ENCODE measurements at regions not wholly inside any gene's neighbourhood (a gene's known extent, or its start where the extent isn't known, plus 50 kb on each side); places are given as distances from the start of the nearest gene placed in this dataset.

- Histone ChIP-seq H3K27ac (ENCODE audit: low read length) (no peak overlapping the region), H3K27me3 (ENCODE audit: control insufficient read depth, insufficient read depth, low read length) (no peaks in the 10 kb centered on the region), H3K9me3 (ENCODE audit: control insufficient read depth, low read depth, low read length) (no peaks in the 10 kb centered on the region), H3K4me1 (ENCODE audit: control insufficient read depth, insufficient read depth, low read length) (no peaks in the 10 kb centered on the region), H3K4me3 (ENCODE audit: low read length) (no peak overlapping the region), H3K36me3 (ENCODE audit: control insufficient read depth, insufficient read depth, low read length) (no peaks in the 10 kb centered on the region)
- no peak for DNase-seq
- no CpG with 5 or more reads among the region's 4 CpGs for WGBS (ENCODE audit: insufficient coverage, low lambda C conversion rate)
Measured at GRCh38 chr1:222275001-222275728, 272.7 kb downstream of the HHIPL2 start.

DNA sequence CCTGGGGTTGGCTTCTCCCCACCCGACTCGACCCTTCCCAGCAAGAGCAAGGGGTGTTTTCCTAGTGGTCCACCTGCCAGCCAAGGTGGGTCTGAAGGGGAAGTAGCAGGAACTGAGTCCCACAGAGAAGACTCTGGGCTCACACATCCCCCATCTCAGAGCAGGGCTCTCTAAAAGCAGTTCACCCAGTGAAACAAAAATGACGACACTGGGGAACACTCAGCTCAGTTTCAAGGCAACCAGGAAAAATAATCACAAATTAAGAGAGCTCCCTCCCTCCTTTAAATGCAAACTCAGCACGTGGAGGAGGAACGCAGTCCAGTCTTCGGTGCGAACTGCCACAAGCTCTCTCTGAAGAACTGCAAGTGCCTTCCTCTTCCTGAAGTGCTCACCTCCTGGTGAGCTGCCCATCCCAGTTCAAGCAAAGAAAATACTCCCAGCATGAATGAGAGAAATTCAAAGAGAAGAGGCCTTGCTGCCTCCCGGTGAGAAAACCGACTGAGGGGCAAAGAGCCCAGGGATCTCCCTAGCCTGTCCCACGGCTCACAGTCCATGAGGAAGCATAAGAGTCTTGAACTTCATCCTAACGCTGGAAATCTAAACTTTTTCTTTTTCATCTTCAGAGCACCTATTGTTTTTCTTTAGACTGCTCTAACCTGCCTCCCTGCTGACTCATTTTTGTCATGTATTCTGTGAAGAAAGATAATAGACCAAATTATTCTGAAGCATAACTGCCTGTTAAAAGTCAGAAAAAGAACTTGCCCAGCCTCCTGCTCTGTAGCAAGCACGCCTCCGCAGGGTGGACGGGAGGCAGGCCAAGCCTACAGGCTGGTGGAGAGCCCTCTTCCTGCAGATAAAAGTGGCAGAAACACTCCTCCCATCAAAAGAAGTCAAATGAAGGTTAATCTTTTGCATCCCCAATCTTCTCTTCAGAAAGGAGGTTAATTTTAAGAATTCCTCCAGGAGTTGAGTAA is 281.4 kb downstream of the HHIPL2 start:
- DNase-seq: no peak
- Histone ChIP-seq H3K36me3 (ENCODE audit: control insufficient read depth, insufficient read depth, low read length) (no peaks in the 10 kb centered on the region), H3K9me3 (ENCODE audit: control insufficient read depth, low read depth, low read length) (no peaks in the 10 kb centered on the region), H3K27ac (ENCODE audit: low read length) (no peak overlapping the region), H3K27me3 (ENCODE audit: control insufficient read depth, insufficient read depth, low read length) (no peaks in the 10 kb centered on the region), H3K4me3 (ENCODE audit: low read length) (no peak overlapping the region), H3K4me1 (ENCODE audit: control insufficient read depth, insufficient read depth, low read length) (no peaks in the 10 kb centered on the region)
- WGBS (ENCODE audit: insufficient coverage, low lambda C conversion rate): 40% methylated on average over 1 of the region's 14 CpGs

DNA sequence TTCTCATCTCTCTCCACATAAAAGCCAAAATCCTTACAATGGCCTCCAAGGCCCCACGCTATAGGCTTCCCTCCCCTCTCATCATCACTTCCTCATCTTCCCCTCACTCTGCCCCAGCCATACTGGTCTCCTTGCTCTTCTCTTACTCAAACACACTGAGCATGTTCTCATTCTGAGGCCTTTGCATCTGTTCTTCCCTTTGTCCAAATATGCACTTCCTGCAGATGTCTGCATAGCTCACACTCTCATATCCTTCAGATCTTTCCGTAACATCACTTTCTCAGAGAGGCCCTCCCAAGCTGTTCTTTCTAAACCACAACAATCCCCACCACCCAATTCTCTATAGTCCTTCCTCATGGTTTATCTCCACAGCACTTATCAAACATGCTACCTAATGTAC is 284.1 kb downstream of the HHIPL2 start:
- Histone ChIP-seq H3K4me1 (ENCODE audit: control insufficient read depth, insufficient read depth, low read length) (no peaks in the 10 kb centered on the region), H3K27me3 (ENCODE audit: control insufficient read depth, insufficient read depth, low read length) (no peaks in the 10 kb centered on the region), H3K4me3 (ENCODE audit: low read length) (no peak overlapping the region), H3K9me3 (ENCODE audit: control insufficient read depth, low read depth, low read length) (no peaks in the 10 kb centered on the region), H3K27ac (ENCODE audit: low read length) (no peak overlapping the region), H3K36me3 (ENCODE audit: control insufficient read depth, insufficient read depth, low read length) (no peaks in the 10 kb centered on the region)
- DNase-seq: no peak
- WGBS (ENCODE audit: insufficient coverage, low lambda C conversion rate): 79% methylated on average over 2 of the region's 2 CpGs

DNA sequence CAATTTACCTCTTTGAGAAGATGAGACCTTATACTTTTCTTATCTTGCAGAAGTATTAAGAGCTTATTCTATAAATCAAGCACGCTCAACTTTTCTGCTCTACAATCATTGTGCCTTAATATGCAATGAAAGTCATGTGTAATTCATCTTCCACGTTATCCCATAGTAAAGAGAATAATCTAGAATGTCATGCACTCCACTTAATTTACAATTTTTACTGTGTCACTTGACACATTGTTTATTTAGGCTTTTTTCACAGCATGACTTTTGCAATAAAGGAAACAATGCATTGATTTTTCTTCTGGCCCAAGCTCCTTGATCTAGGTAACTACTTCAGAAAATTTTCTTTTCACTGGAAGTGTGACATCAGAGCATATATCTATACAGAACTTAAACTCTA is 290.9 kb downstream of the HHIPL2 start:
- Histone ChIP-seq H3K27me3 (ENCODE audit: control insufficient read depth, insufficient read depth, low read length) (no peaks in the 10 kb centered on the region), H3K27ac (ENCODE audit: low read length) (no peak overlapping the region), H3K9me3 (ENCODE audit: control insufficient read depth, low read depth, low read length) (no peaks in the 10 kb centered on the region), H3K4me3 (ENCODE audit: low read length) (no peak overlapping the region), H3K4me1 (ENCODE audit: control insufficient read depth, insufficient read depth, low read length) (no peaks in the 10 kb centered on the region), H3K36me3 (ENCODE audit: control insufficient read depth, insufficient read depth, low read length) (no peaks in the 10 kb centered on the region)
- no peak for DNase-seq
- 7% methylated on average over 2 of the region's 2 CpGs for WGBS (ENCODE audit: insufficient coverage, low lambda C conversion rate)

- H3K4me1 ChIP-seq (ENCODE audit: control insufficient read depth, insufficient read depth, low read length): no peaks in the 10 kb centered on the region
- no peaks in the 10 kb centered on the region for H3K9me3 ChIP-seq (ENCODE audit: control insufficient read depth, low read depth, low read length)
- no peaks in the 10 kb centered on the region for H3K36me3 ChIP-seq (ENCODE audit: control insufficient read depth, insufficient read depth, low read length)
- WGBS (ENCODE audit: insufficient coverage, low lambda C conversion rate): no CpG with 5 or more reads among the region's 1 CpG
- no peak overlapping the region for H3K4me3 ChIP-seq (ENCODE audit: low read length)
- H3K27ac ChIP-seq (ENCODE audit: low read length): no peak overlapping the region
- no peak for DNase-seq
- H3K27me3 ChIP-seq (ENCODE audit: control insufficient read depth, insufficient read depth, low read length): no peaks in the 10 kb centered on the region
Measured at GRCh38 chr1:222256058-222256457, 291.8 kb downstream of the HHIPL2 start.

GRCh38 chr1:222252788-222253187 is 295.1 kb downstream of the HHIPL2 start:
- WGBS (ENCODE audit: insufficient coverage, low lambda C conversion rate): no CpG with 5 or more reads among the region's 4 CpGs
- H3K27me3 ChIP-seq (ENCODE audit: control insufficient read depth, insufficient read depth, low read length): no peaks in the 10 kb centered on the region
- DNase-seq: no peak
- H3K27ac ChIP-seq (ENCODE audit: low read length): no peak overlapping the region
- no peaks in the 10 kb centered on the region for H3K9me3 ChIP-seq (ENCODE audit: control insufficient read depth, low read depth, low read length)
- no peaks in the 10 kb centered on the region for H3K4me1 ChIP-seq (ENCODE audit: control insufficient read depth, insufficient read depth, low read length)
- no peak overlapping the region for H3K4me3 ChIP-seq (ENCODE audit: low read length)
- no peaks in the 10 kb centered on the region for H3K36me3 ChIP-seq (ENCODE audit: control insufficient read depth, insufficient read depth, low read length)

DNA sequence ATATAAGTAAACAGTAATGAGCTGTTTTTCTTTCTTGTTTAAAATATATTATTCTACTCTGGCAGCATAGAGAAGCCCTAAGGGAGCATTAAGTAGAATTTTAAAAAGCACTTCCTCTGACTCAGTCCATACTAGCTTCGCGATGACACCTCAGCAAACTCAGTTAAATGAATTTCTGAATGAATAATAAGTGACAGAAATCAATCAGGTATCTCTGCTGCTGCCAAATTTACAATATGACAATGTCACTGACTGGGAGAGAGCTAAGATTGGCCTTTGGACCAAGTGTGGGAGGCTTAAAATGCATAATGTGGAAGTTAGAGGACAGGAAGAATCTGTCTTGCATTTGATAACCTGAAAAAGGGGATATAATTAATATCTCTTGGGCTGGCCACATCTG is 296.1 kb downstream of the HHIPL2 start:
- no peaks in the 10 kb centered on the region for H3K27me3 ChIP-seq (ENCODE audit: control insufficient read depth, insufficient read depth, low read length)
- no peaks in the 10 kb centered on the region for H3K36me3 ChIP-seq (ENCODE audit: control insufficient read depth, insufficient read depth, low read length)
- H3K4me3 ChIP-seq (ENCODE audit: low read length): no peak overlapping the region
- DNase-seq: no peak
- no peaks in the 10 kb centered on the region for H3K9me3 ChIP-seq (ENCODE audit: control insufficient read depth, low read depth, low read length)
- WGBS (ENCODE audit: insufficient coverage, low lambda C conversion rate): no CpG with 5 or more reads among the region's 2 CpGs
- H3K27ac ChIP-seq (ENCODE audit: low read length): no peak overlapping the region
- H3K4me1 ChIP-seq (ENCODE audit: control insufficient read depth, insufficient read depth, low read length): no peaks in the 10 kb centered on the region

DNA sequence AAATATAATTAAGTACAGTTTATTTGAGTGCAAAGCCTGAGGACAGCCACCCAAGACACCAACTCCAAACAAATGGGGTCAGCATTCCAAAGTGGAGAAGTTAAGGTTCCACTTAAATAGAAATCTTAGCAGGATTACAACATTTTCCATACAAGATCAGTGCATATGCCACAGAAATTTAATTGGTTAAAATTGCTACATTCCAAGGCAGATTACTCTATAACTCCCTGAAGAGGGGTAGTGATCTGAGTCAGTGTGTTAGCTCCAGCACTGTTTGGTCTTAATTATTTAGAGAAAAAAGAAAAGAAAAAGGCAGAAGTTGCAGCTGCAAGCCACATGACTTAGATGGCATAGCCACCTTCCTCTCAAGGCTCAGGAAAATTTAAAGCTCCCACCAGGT is 297.5 kb downstream of the HHIPL2 start:
- no peaks in the 10 kb centered on the region for H3K27me3 ChIP-seq (ENCODE audit: control insufficient read depth, insufficient read depth, low read length)
- no peak for DNase-seq
- H3K4me3 ChIP-seq (ENCODE audit: low read length): no peak overlapping the region
- no peaks in the 10 kb centered on the region for H3K4me1 ChIP-seq (ENCODE audit: control insufficient read depth, insufficient read depth, low read length)
- H3K9me3 ChIP-seq (ENCODE audit: control insufficient read depth, low read depth, low read length): no peaks in the 10 kb centered on the region
- no peak overlapping the region for H3K27ac ChIP-seq (ENCODE audit: low read length)
- H3K36me3 ChIP-seq (ENCODE audit: control insufficient read depth, insufficient read depth, low read length): no peaks in the 10 kb centered on the region

- H3K4me3 ChIP-seq (ENCODE audit: low read length): no peak overlapping the region
- no peak for DNase-seq
- no peak overlapping the region for H3K27ac ChIP-seq (ENCODE audit: low read length)
- no peaks in the 10 kb centered on the region for H3K36me3 ChIP-seq (ENCODE audit: control insufficient read depth, insufficient read depth, low read length)
- no peaks in the 10 kb centered on the region for H3K9me3 ChIP-seq (ENCODE audit: control insufficient read depth, low read depth, low read length)
- no peaks in the 10 kb centered on the region for H3K4me1 ChIP-seq (ENCODE audit: control insufficient read depth, insufficient read depth, low read length)
- H3K27me3 ChIP-seq (ENCODE audit: control insufficient read depth, insufficient read depth, low read length): no peaks in the 10 kb centered on the region
- WGBS (ENCODE audit: insufficient coverage, low lambda C conversion rate): 75% methylated on average over 1 of the region's 3 CpGs
Measured at GRCh38 chr1:222247811-222248310, 300.0 kb downstream of the HHIPL2 start.

- Histone ChIP-seq H3K27me3 (ENCODE audit: control insufficient read depth, insufficient read depth, low read length) (no peaks in the 10 kb centered on the region), H3K4me1 (ENCODE audit: control insufficient read depth, insufficient read depth, low read length) (no peaks in the 10 kb centered on the region), H3K9me3 (ENCODE audit: control insufficient read depth, low read depth, low read length) (no peaks in the 10 kb centered on the region), H3K36me3 (ENCODE audit: control insufficient read depth, insufficient read depth, low read length) (no peaks in the 10 kb centered on the region), H3K4me3 (ENCODE audit: low read length) (no peak overlapping the region), H3K27ac (ENCODE audit: low read length) (no peak overlapping the region)
- WGBS (ENCODE audit: insufficient coverage, low lambda C conversion rate): no CpG with 5 or more reads among the region's 1 CpG
- no peak for DNase-seq
Measured at GRCh38 chr1:222247081-222247480, 300.8 kb downstream of the HHIPL2 start.
